ENCODE measurements at regions not wholly inside any gene's neighbourhood (a gene's known extent, or its start where the extent isn't known, plus 50 kb on each side); places are given as distances from the start of the nearest gene placed in this dataset.

- no peak for ATAC-seq
- no peaks in the 10 kb centered on the region for H3K4me1 Mint-ChIP-seq
- H3K4me3 Mint-ChIP-seq, result no peak overlapping the region
- H3K9me3 Mint-ChIP-seq, result no peaks in the 10 kb centered on the region
- no peak overlapping the region for H3K27ac Mint-ChIP-seq
- peaks cover 17% of the 10 kb centered on the region for H3K27me3 Mint-ChIP-seq
- H3K36me3 Mint-ChIP-seq, result no peaks in the 10 kb centered on the region
These were observed 119.6 kb downstream of the MTX2 start for GRCh38 chr2:176388861-176389260.

DNA sequence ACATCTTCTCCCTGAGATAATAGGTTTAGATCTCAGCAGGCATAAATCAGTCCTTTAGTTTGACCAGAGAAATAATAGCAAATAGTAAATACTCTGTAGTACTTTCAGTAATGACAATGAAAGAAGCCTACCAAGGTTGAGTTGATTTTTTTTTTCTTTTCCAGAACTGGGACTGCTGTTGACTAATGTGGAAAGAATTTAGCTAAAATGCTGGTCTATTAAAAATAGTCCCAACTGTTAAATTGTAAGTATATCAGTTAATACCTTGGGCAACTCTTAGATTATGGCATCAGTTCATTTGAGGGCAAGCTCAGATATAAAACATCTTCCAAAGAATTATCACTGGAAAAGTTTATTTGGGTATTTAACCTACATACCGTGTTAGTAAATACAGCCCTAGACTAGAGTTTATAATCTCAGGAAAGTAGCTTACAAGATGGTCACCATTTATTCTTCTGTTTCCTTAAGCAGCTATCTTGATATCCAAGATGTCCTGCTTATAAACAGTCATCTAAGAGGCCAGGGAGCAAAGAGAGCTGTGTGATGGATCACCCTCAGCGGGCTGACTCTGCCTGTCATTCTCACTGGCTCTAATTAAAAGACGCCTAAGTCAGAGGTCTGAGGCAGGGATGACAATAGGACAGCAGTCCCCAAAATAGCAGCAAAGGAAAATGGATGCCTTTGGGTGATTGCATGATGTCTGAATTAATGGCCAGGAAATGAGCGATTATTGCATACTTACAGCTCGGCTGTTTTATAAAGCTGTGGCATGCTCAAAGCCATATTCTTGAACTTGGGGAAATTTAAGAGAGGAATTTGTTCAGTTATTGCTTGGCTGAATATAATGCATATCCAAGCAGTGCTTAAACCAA is 121.3 kb downstream of the MTX2 start:
- Mint-ChIP-seq H3K27me3 (peaks cover 18% of the 10 kb centered on the region), H3K4me3 (no peak overlapping the region), H3K9me3 (no peaks in the 10 kb centered on the region), H3K36me3 (no peaks in the 10 kb centered on the region), H3K27ac (no peak overlapping the region), H3K4me1 (no peaks in the 10 kb centered on the region)
- ATAC-seq, result no peak

- H3K4me3 Mint-ChIP-seq, result no peak overlapping the region
- no peak for ATAC-seq
- no peaks in the 10 kb centered on the region for H3K9me3 Mint-ChIP-seq
- H3K36me3 Mint-ChIP-seq, result no peaks in the 10 kb centered on the region
- no peak overlapping the region for H3K27ac Mint-ChIP-seq
- peaks cover 24% of the 10 kb centered on the region for H3K27me3 Mint-ChIP-seq
- H3K4me1 Mint-ChIP-seq, result no peaks in the 10 kb centered on the region
These were observed 121.8 kb downstream of the MTX2 start for GRCh38 chr2:176391148-176391419.

- no peaks in the 10 kb centered on the region for H3K9me3 Mint-ChIP-seq
- no peak overlapping the region for H3K4me3 Mint-ChIP-seq
- ATAC-seq, result no peak
- H3K27ac Mint-ChIP-seq, result no peak overlapping the region
- H3K4me1 Mint-ChIP-seq, result no peaks in the 10 kb centered on the region
- peaks cover 19% of the 10 kb centered on the region for H3K27me3 Mint-ChIP-seq
- no peaks in the 10 kb centered on the region for H3K36me3 Mint-ChIP-seq
These were observed 123.0 kb downstream of the MTX2 start for GRCh38 chr2:176392249-176392648.

DNA sequence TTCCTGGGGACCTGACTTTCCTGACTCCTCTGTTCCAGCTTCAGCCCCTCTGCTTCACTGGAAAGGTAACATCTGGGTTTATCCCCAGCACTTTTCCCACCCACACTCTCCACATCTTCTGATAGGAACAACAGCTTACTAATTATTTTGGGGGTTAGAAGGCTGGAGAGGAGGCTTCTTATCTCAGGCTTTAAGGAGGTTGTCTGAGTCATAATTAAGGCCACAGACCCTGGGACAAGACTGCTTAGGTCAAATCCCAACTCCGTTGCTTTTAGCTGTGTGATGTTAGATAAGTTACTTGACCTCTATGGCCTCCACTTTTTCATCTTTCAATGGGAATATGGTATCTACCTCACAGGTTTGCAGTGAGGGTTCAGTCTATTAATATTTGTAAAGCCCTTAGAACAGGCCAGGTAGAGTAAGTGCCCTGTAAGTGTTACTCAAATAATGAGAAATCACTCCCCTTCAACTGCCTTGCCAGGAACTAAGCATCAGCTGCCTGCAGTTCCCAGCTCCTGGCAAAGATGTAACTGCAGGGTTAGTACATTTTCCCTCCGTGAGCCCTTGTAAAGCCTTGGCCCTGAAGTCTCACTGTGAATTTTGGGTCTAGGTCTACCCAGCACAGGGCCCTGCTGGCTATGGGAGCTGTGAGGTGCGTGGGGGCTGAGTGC is 123.6 kb downstream of the MTX2 start:
- Mint-ChIP-seq H3K27me3 (peaks cover 12% of the 10 kb centered on the region), H3K4me3 (no peak overlapping the region), H3K4me1 (no peaks in the 10 kb centered on the region), H3K36me3 (no peaks in the 10 kb centered on the region), H3K27ac (no peak overlapping the region), H3K9me3 (no peaks in the 10 kb centered on the region)
- ATAC-seq, result no peak

- H3K4me3 Mint-ChIP-seq, result no peak overlapping the region
These were observed 126.1 kb downstream of the MTX2 start for GRCh38 chr2:176395273-176395854.

GRCh38 chr2:176398243-176399073 is 129.2 kb downstream of the MTX2 start:
- no peak overlapping the region for H3K27ac Mint-ChIP-seq
- no peak for ATAC-seq
- no peaks in the 10 kb centered on the region for H3K9me3 Mint-ChIP-seq
- peaks cover 11% of the 10 kb centered on the region for H3K27me3 Mint-ChIP-seq
- no peak overlapping the region for H3K4me3 Mint-ChIP-seq
- no peaks in the 10 kb centered on the region for H3K36me3 Mint-ChIP-seq
- no peaks in the 10 kb centered on the region for H3K4me1 Mint-ChIP-seq

More at GRCh38 chr2:176395273-176395854, 126.1 kb downstream of the MTX2 start:
- ATAC-seq, result no peak
- H3K4me1 Mint-ChIP-seq, result no peaks in the 10 kb centered on the region
- no peaks in the 10 kb centered on the region for H3K9me3 Mint-ChIP-seq
- H3K27me3 Mint-ChIP-seq, result peaks cover 11% of the 10 kb centered on the region
- no peak overlapping the region for H3K27ac Mint-ChIP-seq
- H3K36me3 Mint-ChIP-seq, result no peaks in the 10 kb centered on the region

DNA sequence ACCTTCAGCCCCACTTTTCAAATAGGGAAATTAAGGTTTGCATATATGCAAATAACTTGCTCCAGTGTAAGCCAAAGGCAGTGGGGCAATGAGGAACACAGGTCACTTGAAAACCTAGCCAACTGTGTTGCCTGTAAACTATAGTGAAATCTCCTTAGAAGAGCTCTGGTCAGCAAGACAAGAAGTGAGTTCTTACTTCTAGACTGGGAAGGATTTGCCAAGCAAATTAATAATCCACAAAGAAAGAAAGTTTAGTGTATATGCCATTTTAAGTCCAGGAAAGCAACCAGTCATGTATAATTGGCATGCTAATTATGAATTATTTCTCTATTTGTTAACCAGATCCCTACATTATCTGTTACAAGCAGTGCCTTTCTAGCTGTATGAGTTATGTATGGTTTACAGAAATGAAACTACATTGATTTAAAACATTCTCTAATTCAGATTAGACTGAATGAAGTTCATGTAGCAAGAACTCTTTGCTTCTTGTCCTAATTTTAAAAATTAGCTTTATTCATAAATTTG is 129.9 kb downstream of the MTX2 start:
- Mint-ChIP-seq H3K27me3 (peaks cover 11% of the 10 kb centered on the region), H3K4me3 (no peak overlapping the region), H3K4me1 (no peaks in the 10 kb centered on the region), H3K36me3 (no peaks in the 10 kb centered on the region), H3K9me3 (no peaks in the 10 kb centered on the region), H3K27ac (no peak overlapping the region)
- no peak for ATAC-seq

GRCh38 chr2:176405477-176405876 is 136.2 kb downstream of the MTX2 start:
- H3K27ac Mint-ChIP-seq, result no peak overlapping the region
- ATAC-seq, result no peak
- no peaks in the 10 kb centered on the region for H3K36me3 Mint-ChIP-seq
- no peak overlapping the region for H3K4me3 Mint-ChIP-seq
- H3K9me3 Mint-ChIP-seq, result no peaks in the 10 kb centered on the region
- peaks cover 7% of the 10 kb centered on the region for H3K4me1 Mint-ChIP-seq
- peaks cover 6% of the 10 kb centered on the region for H3K27me3 Mint-ChIP-seq

- Mint-ChIP-seq H3K9me3 (no peaks in the 10 kb centered on the region), H3K27ac (no peak overlapping the region), H3K36me3 (no peaks in the 10 kb centered on the region), H3K27me3 (peaks cover 6% of the 10 kb centered on the region), H3K4me3 (no peak overlapping the region), H3K4me1 (peaks cover 7% of the 10 kb centered on the region)
- no peak for ATAC-seq
These were observed 138.5 kb downstream of the MTX2 start for GRCh38 chr2:176407706-176408105.

- Mint-ChIP-seq H3K4me1 (peaks cover 7% of the 10 kb centered on the region), H3K27me3 (peaks cover 18% of the 10 kb centered on the region)
- ATAC-seq, result no peak
These were observed 140.4 kb downstream of the MTX2 start for GRCh38 chr2:176409671-176410070.

GRCh38 chr2:176412136-176412535 is 142.9 kb downstream of the MTX2 start:
- no peaks in the 10 kb centered on the region for H3K9me3 Mint-ChIP-seq
- peaks cover 7% of the 10 kb centered on the region for H3K4me1 Mint-ChIP-seq
- no peak overlapping the region for H3K4me3 Mint-ChIP-seq
- H3K27me3 Mint-ChIP-seq, result peaks cover 25% of the 10 kb centered on the region
- no peaks in the 10 kb centered on the region for H3K36me3 Mint-ChIP-seq
- ATAC-seq, result no peak
- H3K27ac Mint-ChIP-seq, result no peak overlapping the region

More at GRCh38 chr2:176409671-176410070, 140.4 kb downstream of the MTX2 start:
- Mint-ChIP-seq H3K36me3 (no peaks in the 10 kb centered on the region), H3K4me3 (no peak overlapping the region), H3K9me3 (no peaks in the 10 kb centered on the region), H3K27ac (no peak overlapping the region)

DNA sequence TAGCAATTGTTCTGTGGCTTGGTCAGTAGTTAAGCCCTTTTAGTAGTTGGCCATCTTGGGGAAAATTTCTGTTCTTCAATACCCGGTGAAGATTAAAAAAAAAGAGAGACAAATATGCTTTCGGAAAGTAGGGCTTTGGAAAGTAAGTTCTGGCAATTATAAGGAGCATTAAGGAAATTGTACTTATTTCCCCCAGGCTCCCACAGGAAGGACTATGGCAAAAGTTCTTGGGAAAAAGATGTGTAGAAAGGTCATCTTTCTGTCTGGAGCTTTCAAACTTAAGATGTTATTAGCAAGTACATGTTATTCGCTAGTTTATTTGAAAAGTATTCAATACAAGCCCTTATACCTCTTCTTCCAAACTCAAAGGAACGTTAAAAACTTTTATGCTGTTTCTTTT is 144.5 kb downstream of the MTX2 start:
- no peak overlapping the region for H3K27ac Mint-ChIP-seq
- H3K27me3 Mint-ChIP-seq, result peaks cover 20% of the 10 kb centered on the region
- H3K4me3 Mint-ChIP-seq, result no peak overlapping the region
- H3K36me3 Mint-ChIP-seq, result no peaks in the 10 kb centered on the region
- no peaks in the 10 kb centered on the region for H3K9me3 Mint-ChIP-seq
- no peak for ATAC-seq
- peaks cover 6% of the 10 kb centered on the region for H3K4me1 Mint-ChIP-seq

DNA sequence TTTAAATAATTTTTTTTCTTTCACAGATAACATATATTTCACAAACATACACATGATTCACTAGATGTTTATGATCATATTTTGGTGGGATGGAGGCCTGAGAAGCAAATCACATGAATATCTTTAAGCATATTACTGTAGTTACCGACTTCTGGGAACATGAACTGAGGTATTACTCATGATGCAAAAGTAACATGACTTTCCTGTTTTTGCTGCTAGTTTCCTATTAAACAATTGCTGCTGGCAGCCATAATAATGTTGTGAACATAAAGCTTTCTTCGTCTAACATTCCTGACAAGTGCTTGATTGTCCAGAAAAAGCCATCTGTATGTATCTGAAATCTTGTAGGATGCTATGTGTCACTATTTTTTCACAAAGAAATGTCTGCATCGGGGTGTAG is 145.4 kb downstream of the MTX2 start:
- Mint-ChIP-seq H3K9me3 (no peaks in the 10 kb centered on the region), H3K27me3 (peaks cover 20% of the 10 kb centered on the region), H3K4me3 (no peak overlapping the region), H3K36me3 (no peaks in the 10 kb centered on the region), H3K27ac (no peak overlapping the region), H3K4me1 (no peaks in the 10 kb centered on the region)
- no peak for ATAC-seq
